ENCODE measurements at regions not wholly inside any gene's neighbourhood (a gene's known extent, or its start where the extent isn't known, plus 50 kb on each side); places are given as distances from the start of the nearest gene placed in this dataset.

- no peak overlapping the region for H3K27ac ChIP-seq (ENCODE audit: low read depth, low read length)
- no peak for DNase-seq (ENCODE audit: low read depth, low spot score)
- H3K27me3 ChIP-seq (ENCODE audit: control insufficient read depth, insufficient read depth, low read length): no peaks in the 10 kb centered on the region
- no peak overlapping the region for H3K4me3 ChIP-seq (ENCODE audit: low read depth, low read length)
- H3K9me3 ChIP-seq (ENCODE audit: control insufficient read depth, insufficient read depth, low read length): no peaks in the 10 kb centered on the region
- ChIA-PET POLR2A (no interaction called here), CTCF (no interaction called here)
- TF ChIP-seq CTCF (IDR thresholded peaks at IDR 0.05; ENCODE audit: low read depth, low read length): no peak
Measured at GRCh38 chr10:28952523-28952922, 275.2 kb downstream of the BAMBI start.

GRCh38 chr10:28954211-28954610, 276.9 kb downstream of the BAMBI start:
- CTCF ChIA-PET: no interaction called here
- H3K27me3 ChIP-seq (ENCODE audit: control insufficient read depth, insufficient read depth, low read length): no peaks in the 10 kb centered on the region

GRCh38 chr10:28958468-28958867, 281.1 kb downstream of the BAMBI start:
- ChIA-PET CTCF (no interaction called here), POLR2A (no interaction called here)
- TF ChIP-seq CTCF (IDR thresholded peaks at IDR 0.05; ENCODE audit: low read depth, low read length): no peak
- Histone ChIP-seq H3K27ac (ENCODE audit: low read depth, low read length) (no peak overlapping the region), H3K9me3 (ENCODE audit: control insufficient read depth, insufficient read depth, low read length) (no peaks in the 10 kb centered on the region), H3K27me3 (ENCODE audit: control insufficient read depth, insufficient read depth, low read length) (no peaks in the 10 kb centered on the region), H3K4me3 (ENCODE audit: low read depth, low read length) (no peak overlapping the region)
- no peak for DNase-seq (ENCODE audit: low read depth, low spot score)

More at GRCh38 chr10:28954211-28954610, 276.9 kb downstream of the BAMBI start:
- H3K9me3 ChIP-seq (ENCODE audit: control insufficient read depth, insufficient read depth, low read length): no peaks in the 10 kb centered on the region
- H3K4me3 ChIP-seq (ENCODE audit: low read depth, low read length): no peak overlapping the region
- POLR2A ChIA-PET: no interaction called here
- no peak overlapping the region for H3K27ac ChIP-seq (ENCODE audit: low read depth, low read length)
- TF ChIP-seq CTCF (IDR thresholded peaks at IDR 0.05; ENCODE audit: low read depth, low read length): no peak
- DNase-seq (ENCODE audit: low read depth, low spot score): no peak

- H3K4me3 ChIP-seq (ENCODE audit: low read depth, low read length): no peak overlapping the region
- DNase-seq (ENCODE audit: low read depth, low spot score): no peak
- H3K9me3 ChIP-seq (ENCODE audit: control insufficient read depth, insufficient read depth, low read length): peaks cover 5% of the 10 kb centered on the region; the same call in 1 of the 2 replicates
- ChIA-PET POLR2A (no interaction called here), CTCF (interaction anchor here (0.6 to 0.8 kb wide), 2 partner anchors 344 kb away, joined by 3 read pairs; no protein-coding TSS in a partner anchor)
- no peak overlapping the region for H3K27ac ChIP-seq (ENCODE audit: low read depth, low read length)
- no peaks in the 10 kb centered on the region for H3K27me3 ChIP-seq (ENCODE audit: control insufficient read depth, insufficient read depth, low read length)
- TF ChIP-seq CTCF (IDR thresholded peaks at IDR 0.05; ENCODE audit: low read depth, low read length): no peak
Measured at GRCh38 chr10:28959850-28960501, 282.7 kb downstream of the BAMBI start.

- no peak overlapping the region for H3K27ac ChIP-seq (ENCODE audit: low read depth, low read length)
- no peaks in the 10 kb centered on the region for H3K27me3 ChIP-seq (ENCODE audit: control insufficient read depth, insufficient read depth, low read length)
- no peak for TF ChIP-seq CTCF (IDR thresholded peaks at IDR 0.05; ENCODE audit: low read depth, low read length)
- POLR2A ChIA-PET: no interaction called here
- CTCF ChIA-PET: no interaction called here
- H3K4me3 ChIP-seq (ENCODE audit: low read depth, low read length): no peak overlapping the region
- DNase-seq (ENCODE audit: low read depth, low spot score): no peak
- peaks cover 5% of the 10 kb centered on the region; the same call in 1 of the 2 replicates for H3K9me3 ChIP-seq (ENCODE audit: control insufficient read depth, insufficient read depth, low read length)
Measured at GRCh38 chr10:28962768-28963167, 285.4 kb downstream of the BAMBI start.
